ENCODE measurements at regions not wholly inside any gene's neighbourhood (a gene's known extent, or its start where the extent isn't known, plus 50 kb on each side); places are given as distances from the start of the nearest gene placed in this dataset.
A peak's percentile ranks its signal among the peaks of the same experiment; 100 is the strongest.

DNA sequence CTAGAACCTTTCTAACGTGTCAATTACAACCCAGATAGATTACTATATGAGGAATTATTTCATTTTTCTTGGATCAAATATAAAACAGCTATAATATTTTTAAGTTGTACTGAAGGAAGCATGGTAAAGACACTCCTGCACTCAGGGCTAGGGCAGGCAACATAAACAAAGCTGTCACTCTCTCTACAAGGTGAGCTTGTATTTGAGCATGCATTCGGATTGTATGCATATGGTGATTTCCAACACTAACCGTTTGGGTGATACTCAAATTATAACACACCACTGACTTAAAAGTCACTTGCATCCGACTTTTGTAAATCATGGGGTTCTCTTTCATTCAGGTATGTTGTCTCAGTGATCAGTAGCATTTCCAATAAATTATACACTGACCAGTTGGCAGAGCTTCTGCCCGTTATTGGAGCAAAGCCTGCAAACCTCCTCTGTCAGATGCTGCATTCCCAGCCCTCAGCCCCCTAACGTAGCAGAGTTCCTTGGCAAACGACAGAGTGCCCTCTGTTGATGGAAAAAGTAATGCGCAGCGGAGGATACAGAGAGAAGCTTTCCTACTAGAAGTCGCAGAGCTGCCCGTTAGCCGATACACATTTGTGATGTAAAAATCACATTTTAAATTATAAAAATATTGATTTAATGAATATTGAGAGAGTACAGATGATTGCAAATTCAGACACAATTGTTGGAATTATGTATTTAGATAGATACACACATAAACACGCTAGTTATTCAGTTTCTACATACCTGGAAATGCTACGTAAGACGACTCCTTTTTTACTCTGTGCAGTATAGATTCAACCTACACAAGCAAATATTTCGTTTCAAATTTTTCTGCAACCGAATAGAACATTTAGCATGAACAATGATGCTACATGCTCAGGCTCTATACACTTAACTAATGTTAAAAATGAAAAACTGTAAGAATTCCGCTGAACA is 173.9 kb upstream of the SP4 start:
- no peaks in the 10 kb centered on the region for H3K9me3 Mint-ChIP-seq
- H3K4me3 Mint-ChIP-seq, result peak overlapping the region in 1 of 2 donors; percentile 52
- Histone ChIP-seq H3K9me3 (replicated peaks in 1 of 2; ENCODE audit: control insufficient read depth in 1 of 2, insufficient read depth in 1 of 2, low read length in 2 of 2) (no peaks in the 10 kb centered on the region), H3K36me3 (replicated peaks in 1 of 2; ENCODE audit: control insufficient read depth in 1 of 2, insufficient read depth in 2 of 2, low read length in 2 of 2) (no peaks in the 10 kb centered on the region), H3K4me3 (replicated peaks in 1 of 3; ENCODE audit: low read depth in 2 of 3, low read length in 3 of 3) (no peak overlapping the region), H3K4me1 (ENCODE audit: control insufficient read depth in 1 of 2, insufficient read depth in 2 of 2, low read length in 2 of 2) (no peaks in the 10 kb centered on the region), H3K27me3 (ENCODE audit: control insufficient read depth in 2 of 2, insufficient read depth in 2 of 2, low read length in 2 of 2) (peaks cover 54 to 56% of the 10 kb centered on the region in 2 donors), H3K27ac (ENCODE audit: low read depth in 1 of 2, low read length in 2 of 2) (no peak overlapping the region), H4K20me1 (ENCODE audit: insufficient read depth, low read length) (no peaks in the 10 kb centered on the region), H2AFZ (ENCODE audit: insufficient read depth, low read depth, low read length, poor library complexity, severe bottlenecking) (no peak overlapping the region), H3K4me2 (replicated peaks; ENCODE audit: extremely low read depth, low read length, poor library complexity, severe bottlenecking) (no peak overlapping the region), H3K79me2 (ENCODE audit: insufficient read depth, low read length) (no peaks in the 10 kb centered on the region), H3K9ac (ENCODE audit: insufficient read depth, low read length, poor library complexity, severe bottlenecking) (no peak overlapping the region)
- intact Hi-C loops (cut with micrococcal nuclease), result loop anchor here in 1 of 2 donors (5.0 kb wide), 1 partner anchor 253 kb away; no protein-coding TSS in a partner anchor
- TF ChIP-seq, protein P1, sequence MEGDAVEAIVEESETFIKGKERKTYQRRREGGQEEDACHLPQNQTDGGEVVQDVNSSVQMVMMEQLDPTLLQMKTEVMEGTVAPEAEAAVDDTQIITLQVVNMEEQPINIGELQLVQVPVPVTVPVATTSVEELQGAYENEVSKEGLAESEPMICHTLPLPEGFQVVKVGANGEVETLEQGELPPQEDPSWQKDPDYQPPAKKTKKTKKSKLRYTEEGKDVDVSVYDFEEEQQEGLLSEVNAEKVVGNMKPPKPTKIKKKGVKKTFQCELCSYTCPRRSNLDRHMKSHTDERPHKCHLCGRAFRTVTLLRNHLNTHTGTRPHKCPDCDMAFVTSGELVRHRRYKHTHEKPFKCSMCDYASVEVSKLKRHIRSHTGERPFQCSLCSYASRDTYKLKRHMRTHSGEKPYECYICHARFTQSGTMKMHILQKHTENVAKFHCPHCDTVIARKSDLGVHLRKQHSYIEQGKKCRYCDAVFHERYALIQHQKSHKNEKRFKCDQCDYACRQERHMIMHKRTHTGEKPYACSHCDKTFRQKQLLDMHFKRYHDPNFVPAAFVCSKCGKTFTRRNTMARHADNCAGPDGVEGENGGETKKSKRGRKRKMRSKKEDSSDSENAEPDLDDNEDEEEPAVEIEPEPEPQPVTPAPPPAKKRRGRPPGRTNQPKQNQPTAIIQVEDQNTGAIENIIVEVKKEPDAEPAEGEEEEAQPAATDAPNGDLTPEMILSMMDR (IDR thresholded peaks at IDR 0.05), result peak; percentile 50
- DNase-seq, result peak in 1 of 3 donors; percentile 6
- H3K36me3 Mint-ChIP-seq, result no peaks in the 10 kb centered on the region
- H3K27ac Mint-ChIP-seq, result no peak overlapping the region
- peaks cover 32 to 48% (median 40%) of the 10 kb centered on the region in 3 donors for H3K27me3 Mint-ChIP-seq (ENCODE audit: low read depth in 3 of 3)
- H3K4me1 Mint-ChIP-seq, result no peaks in the 10 kb centered on the region
- WGBS (ENCODE audit: insufficient coverage), result 20% methylated on average over 1 of the region's 18 CpGs

- Histone ChIP-seq H3K4me3 (replicated peaks in 1 of 3; ENCODE audit: low read depth in 2 of 3, low read length in 3 of 3) (no peak overlapping the region), H3K27me3 (ENCODE audit: control insufficient read depth in 2 of 2, insufficient read depth in 2 of 2, low read length in 2 of 2) (peaks cover 41 to 42% of the 10 kb centered on the region in 2 donors), H3K4me1 (ENCODE audit: control insufficient read depth in 1 of 2, insufficient read depth in 2 of 2, low read length in 2 of 2) (no peaks in the 10 kb centered on the region), H2AFZ (ENCODE audit: insufficient read depth, low read depth, low read length, poor library complexity, severe bottlenecking) (no peak overlapping the region), H3K36me3 (replicated peaks in 1 of 2; ENCODE audit: control insufficient read depth in 1 of 2, insufficient read depth in 2 of 2, low read length in 2 of 2) (no peaks in the 10 kb centered on the region), H3K4me2 (replicated peaks; ENCODE audit: extremely low read depth, low read length, poor library complexity, severe bottlenecking) (no peak overlapping the region), H4K20me1 (ENCODE audit: insufficient read depth, low read length) (no peaks in the 10 kb centered on the region), H3K9ac (ENCODE audit: insufficient read depth, low read length, poor library complexity, severe bottlenecking) (no peak overlapping the region), H3K9me3 (replicated peaks in 1 of 2; ENCODE audit: control insufficient read depth in 1 of 2, insufficient read depth in 1 of 2, low read length in 2 of 2) (no peaks in the 10 kb centered on the region), H3K79me2 (ENCODE audit: insufficient read depth, low read length) (no peaks in the 10 kb centered on the region), H3K27ac (ENCODE audit: low read depth in 1 of 2, low read length in 2 of 2) (no peak overlapping the region)
- Mint-ChIP-seq H3K27me3 (ENCODE audit: low read depth in 3 of 3) (peaks cover 26 to 34% (median 32%) of the 10 kb centered on the region in 3 donors), H3K4me3 (no peak overlapping the region), H3K36me3 (no peaks in the 10 kb centered on the region), H3K27ac (no peak overlapping the region), H3K4me1 (peaks cover 3% of the 10 kb centered on the region), H3K9me3 (no peaks in the 10 kb centered on the region)
- peak; percentile 10 to 36 (median 11) for DNase-seq
- intact Hi-C loops (cut with micrococcal nuclease), result loop anchor here in 1 of 2 donors (5.0 kb wide), 1 partner anchor 251 kb away; no protein-coding TSS in a partner anchor
- WGBS (ENCODE audit: insufficient coverage), result no CpG with 5 or more reads among the region's 3 CpGs
- TF ChIP-seq, protein P1 (IDR thresholded peaks at IDR 0.05), result peak; percentile 55
Measured at GRCh38 chr7:21256310-21256877, 171.5 kb upstream of the SP4 start.

Measured in CD14-positive monocyte (primary cell).